Right lobe of liver (tissue), 6 donors: ENCODE measurements at regions not wholly inside any gene's neighbourhood (a gene's known extent, or its start where the extent isn't known, plus 50 kb on each side); places are given as distances from the start of the nearest gene placed in this dataset.

Experiments
- ATAC-seq, 4 donors: fragments of 200-7000 bp; cut with Tn5 transposase; one replicate each; pipeline ENCODE4 v1.9.1; 2020; ENCODE audit warnings: mild to moderate bottlenecking in 4 of 4, moderate library complexity in 4 of 4
- DNase-seq, 3 donors: peaks; one replicate each; pipeline ENCODE4 v3.0.0-alpha.2; 2020
- H3K27ac ChIP-seq, 3 donors: fragments of 200-600 bp; one replicate each; pipeline ENCODE4 v1.8.0; 2022
- H3K27me3 ChIP-seq, 2 donors: fragments of 200-600 bp; one replicate each; pipeline ENCODE4 v1.8.0; 2022
- H3K36me3 ChIP-seq, 4 donors: fragments of 200-600 bp; sonication (generic) in 1 of 4; one replicate each; pipeline versions ENCODE4 v1.5.1 to v1.8.0; 2017 to 2022; ENCODE audit warnings: control low read depth in 1 of 4
- H3K4me1 ChIP-seq, 4 donors: fragments of 200-600 bp; sonication (generic) in 1 of 4; one replicate each; pipeline versions ENCODE4 v1.5.1 to v1.8.0; 2017 to 2022; ENCODE audit warnings: control low read depth in 1 of 4
- H3K4me3 ChIP-seq, 3 donors: fragments of 200-600 bp; one replicate each; pipeline ENCODE4 v1.8.0; 2022
- H3K9me3 ChIP-seq, 4 donors: fragments of 200-600 bp; sonication (generic) in 1 of 4; one replicate each; pipeline versions ENCODE4 v1.5.1 to v1.8.0; 2017 to 2022; ENCODE audit warnings: control low read depth in 1 of 4
- CTCF ChIP-seq, 4 donors: fragments of 200-600 bp in 3 of 4; fragments of 450-650 bp in 1 of 4; IDR thresholded peaks; one replicate each; pipeline versions ENCODE4 v1.5.1 to v1.8.0; 2016 to 2022; ENCODE audit warnings: antibody characterized with exemption in 4 of 4, mild to moderate bottlenecking in 2 of 4
- POLR2A ChIP-seq: fragments of 450-650 bp; IDR thresholded peaks from one replicate; pipeline ENCODE4 v1.6.1; 2017; ENCODE audit warnings: antibody characterized with exemption, mild to moderate bottlenecking
- WGBS: methylation state at CpG from one replicate; pipeline ENCODE4 v1.1.6; 2018; ENCODE audit warnings: low coverage, low lambda C conversion rate; ENCODE audit not compliant: insufficient coverage; ENCODE audit errors: missing lambda C conversion rate; 5-methylcytosine and 5-hydroxymethylcytosine counted together
- intact Hi-C, 2 donors: fragments of 100-400 bp; cut with DNase I; formaldehyde crosslinking; loops; one replicate each; pipeline versions ENCODE4 v1.11.2 to v1.14.1; 2022
- donor health status: DM: no; HTN: yes; CAD: no.
- donor health status: DM: no; HTN: no; CAD: no.
- donor health status: DM: no; HTN: no; CAD: no.
- donor health status: DM: no; HTN: yes; CAD: no.
- donor health status: DM: no; HTN: yes; CAD: no.

DNA sequence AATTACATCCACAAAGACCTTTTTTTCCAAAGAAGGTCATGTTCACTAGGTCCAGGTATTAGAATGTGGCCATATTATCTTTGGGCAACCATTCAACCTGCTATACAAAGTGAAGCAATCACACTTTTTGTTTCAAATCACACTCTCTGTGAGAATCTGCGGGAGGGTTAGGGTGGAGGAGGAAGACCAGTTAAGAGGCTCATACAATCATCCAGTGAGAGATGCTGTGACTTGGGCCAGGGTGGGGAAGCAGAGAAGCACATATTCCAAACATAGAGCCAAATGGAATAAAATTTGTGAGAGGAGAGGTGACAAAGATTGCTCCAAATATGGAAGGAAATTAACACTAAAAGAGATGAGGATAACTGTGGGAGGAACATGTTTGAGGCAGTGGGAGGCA, 351.6 kb downstream of the CYRIA start:
- TF ChIP-seq CTCF (IDR thresholded peaks at IDR 0.05) (no peak), POLR2A (no peak)
- no peaks in the 10 kb centered on the region for H3K4me1 ChIP-seq
- H3K9me3 ChIP-seq: no peaks in the 10 kb centered on the region
- H3K27ac ChIP-seq: no peak overlapping the region
- no peaks in the 10 kb centered on the region for H3K27me3 ChIP-seq
- DNase-seq (no peak), ATAC-seq (no peak)
- H3K36me3 ChIP-seq: no peaks in the 10 kb centered on the region
- intact Hi-C loops: no loop called here
- 82% methylated on average over 1 of the region's 1 CpG for WGBS
- no peak overlapping the region for H3K4me3 ChIP-seq

- Histone ChIP-seq H3K27me3 (no peaks in the 10 kb centered on the region), H3K27ac (no peak overlapping the region), H3K4me1 (no peaks in the 10 kb centered on the region), H3K9me3 (no peaks in the 10 kb centered on the region), H3K4me3 (no peak overlapping the region), H3K36me3 (no peaks in the 10 kb centered on the region)
- TF ChIP-seq CTCF (IDR thresholded peaks at IDR 0.05) (no peak), POLR2A (no peak)
- WGBS: 80% methylated on average over 4 of the region's 9 CpGs
- ATAC-seq (no peak), DNase-seq (no peak)
- intact Hi-C loops: no loop called here
These were observed 352.2 kb downstream of the CYRIA start for GRCh38 chr2:16313235-16313975.

- intact Hi-C loops: no loop called here
- Histone ChIP-seq H3K9me3 (no peaks in the 10 kb centered on the region), H3K4me3 (no peak overlapping the region), H3K27ac (no peak overlapping the region), H3K27me3 (no peaks in the 10 kb centered on the region), H3K36me3 (no peaks in the 10 kb centered on the region), H3K4me1 (no peaks in the 10 kb centered on the region)
- ATAC-seq (no peak), DNase-seq (no peak)
- WGBS: 72% methylated on average over 2 of the region's 2 CpGs
- TF ChIP-seq POLR2A (no peak), CTCF (IDR thresholded peaks at IDR 0.05) (no peak)
These were observed 352.9 kb downstream of the CYRIA start for GRCh38 chr2:16312771-16313170.

- TF ChIP-seq CTCF (IDR thresholded peaks at IDR 0.05) (no peak), POLR2A (no peak)
- Histone ChIP-seq H3K27me3 (no peaks in the 10 kb centered on the region), H3K9me3 (no peaks in the 10 kb centered on the region), H3K4me1 (no peaks in the 10 kb centered on the region), H3K4me3 (no peak overlapping the region), H3K36me3 (no peaks in the 10 kb centered on the region), H3K27ac (no peak overlapping the region)
- DNase-seq: no peak
- ATAC-seq: no peak
- intact Hi-C loops: no loop called here
- WGBS: 41% methylated on average over 8 of the region's 8 CpGs
These were observed 353.9 kb downstream of the CYRIA start for GRCh38 chr2:16311521-16312440.
